ENCODE measurements at regions not wholly inside any gene's neighbourhood (a gene's known extent, or its start where the extent isn't known, plus 50 kb on each side); places are given as distances from the start of the nearest gene placed in this dataset.

GRCh38 chr2:15050483-15050882 lies 418.0 kb downstream of the LRATD1 start:
- intact Hi-C loops (cut with micrococcal nuclease): no loop called here
- H3K4me2 ChIP-seq (replicated peaks; ENCODE audit: low read depth, low read length, poor library complexity, severe bottlenecking): no peak overlapping the region
- no peak for ATAC-seq (ENCODE audit: low read depth)
- H3K9ac ChIP-seq (ENCODE audit: low read length): no peak overlapping the region
- H3K27ac ChIP-seq (ENCODE audit: low read length in 2 of 2): no peak overlapping the region
- H3K4me1 Mint-ChIP-seq: no peaks in the 10 kb centered on the region
- ChIA-PET CTCF (no interaction called here), POLR2A (no interaction called here)
- H3K79me2 ChIP-seq (ENCODE audit: control insufficient read depth, insufficient read depth, low read length): no peaks in the 10 kb centered on the region
- DNase-seq: no peak
- H3K9me3 Mint-ChIP-seq (ENCODE audit: insufficient read depth): no peaks in the 10 kb centered on the region
- H3K27me3 Mint-ChIP-seq: no peaks in the 10 kb centered on the region
- TF ChIP-seq CTCF (IDR thresholded peaks at IDR 0.05): no peak
- no peak for TF ChIP-seq EZH2 (IDR thresholded peaks at IDR 0.05; ENCODE audit: borderline replicate concordance, insufficient read depth, low read depth, low read length, poor library complexity, severe bottlenecking)
- H3K4me3 ChIP-seq (ENCODE audit: control extremely low read depth in 1 of 5, extremely low read depth in 1 of 5, insufficient read depth in 1 of 5, low read depth in 2 of 5, low read length in 4 of 5): no peak overlapping the region
- H2AFZ ChIP-seq (ENCODE audit: insufficient read depth, low read depth, low read length, poor library complexity, severe bottlenecking): no peak overlapping the region
- H3K4me3 Mint-ChIP-seq: no peak overlapping the region
- no peak overlapping the region for H3K27ac Mint-ChIP-seq
- H3K36me3 ChIP-seq (replicated peaks in 1 of 2; ENCODE audit: control extremely low read depth in 1 of 2, control insufficient read depth in 1 of 2, extremely low read depth in 1 of 2, insufficient read depth in 2 of 2, low read length in 1 of 2): no peaks in the 10 kb centered on the region
- no peaks in the 10 kb centered on the region for H3K9me3 ChIP-seq (ENCODE audit: control extremely low read depth in 1 of 3, control insufficient read depth in 2 of 3, insufficient read depth in 1 of 3, low read length in 2 of 3)
- H3K4me1 ChIP-seq (ENCODE audit: control insufficient read depth in 2 of 2, insufficient read depth in 2 of 2, low read length in 2 of 2): no peaks in the 10 kb centered on the region
- no peaks in the 10 kb centered on the region for H4K20me1 ChIP-seq (ENCODE audit: control insufficient read depth, insufficient read depth, low read length, poor library complexity, severe bottlenecking)
- WGBS (ENCODE audit: insufficient coverage): 90% methylated on average over 4 of the region's 4 CpGs
- no peaks in the 10 kb centered on the region for H3K27me3 ChIP-seq (replicated peaks in 1 of 4; ENCODE audit: control extremely low read depth in 1 of 4, control insufficient read depth in 3 of 4, insufficient read depth in 4 of 4, low read length in 3 of 4)

GRCh38 chr2:15053542-15053941 lies 421.0 kb downstream of the LRATD1 start:
- ChIA-PET CTCF (no interaction called here), POLR2A (no interaction called here)
- no peak for ATAC-seq (ENCODE audit: low read depth)

More at GRCh38 chr2:15053542-15053941, 421.0 kb downstream of the LRATD1 start:
- Histone ChIP-seq H4K20me1 (ENCODE audit: control insufficient read depth, insufficient read depth, low read length, poor library complexity, severe bottlenecking) (no peaks in the 10 kb centered on the region), H3K9me3 (ENCODE audit: control extremely low read depth in 1 of 3, control insufficient read depth in 2 of 3, insufficient read depth in 1 of 3, low read length in 2 of 3) (no peaks in the 10 kb centered on the region), H3K4me1 (ENCODE audit: control insufficient read depth in 2 of 2, insufficient read depth in 2 of 2, low read length in 2 of 2) (no peaks in the 10 kb centered on the region), H2AFZ (ENCODE audit: insufficient read depth, low read depth, low read length, poor library complexity, severe bottlenecking) (no peak overlapping the region), H3K9ac (ENCODE audit: low read length) (no peak overlapping the region), H3K79me2 (ENCODE audit: control insufficient read depth, insufficient read depth, low read length) (no peaks in the 10 kb centered on the region), H3K27ac (ENCODE audit: low read length in 2 of 2) (no peak overlapping the region), H3K27me3 (replicated peaks in 1 of 4; ENCODE audit: control extremely low read depth in 1 of 4, control insufficient read depth in 3 of 4, insufficient read depth in 4 of 4, low read length in 3 of 4) (no peaks in the 10 kb centered on the region), H3K4me2 (replicated peaks; ENCODE audit: low read depth, low read length, poor library complexity, severe bottlenecking) (no peak overlapping the region), H3K4me3 (ENCODE audit: control extremely low read depth in 1 of 5, extremely low read depth in 1 of 5, insufficient read depth in 1 of 5, low read depth in 2 of 5, low read length in 4 of 5) (no peak overlapping the region), H3K36me3 (replicated peaks in 1 of 2; ENCODE audit: control extremely low read depth in 1 of 2, control insufficient read depth in 1 of 2, extremely low read depth in 1 of 2, insufficient read depth in 2 of 2, low read length in 1 of 2) (no peaks in the 10 kb centered on the region)
- TF ChIP-seq CTCF (IDR thresholded peaks at IDR 0.05) (no peak), EZH2 (IDR thresholded peaks at IDR 0.05; ENCODE audit: borderline replicate concordance, insufficient read depth, low read depth, low read length, poor library complexity, severe bottlenecking) (no peak)
- Mint-ChIP-seq H3K27me3 (no peaks in the 10 kb centered on the region), H3K4me3 (no peak overlapping the region), H3K4me1 (no peaks in the 10 kb centered on the region), H3K9me3 (ENCODE audit: insufficient read depth) (no peaks in the 10 kb centered on the region), H3K27ac (no peak overlapping the region)
- whole genome bisulfite sequencing (ENCODE audit: insufficient coverage): no CpG with 5 or more reads among the region's 5 CpGs
- intact Hi-C loops (cut with micrococcal nuclease): no loop called here
- no peak for DNase-seq

Measured in B cell (primary cell).